TTC549 (cell line): ENCODE measurements at regions not wholly inside any gene's neighbourhood (a gene's known extent, or its start where the extent isn't known, plus 50 kb on each side); places are given as distances from the start of the nearest gene placed in this dataset.

Source experiments
- FAIRE-seq: peaks from 2 replicates; lab custom pipeline; 2012; peaks lifted over from hg19 to GRCh38; lab: Jason Lieb, UNC

GRCh38 chr16:65494609-65495008 lies 372.7 kb upstream of the CDH11 start:
- FAIRE-seq: no peak

DNA sequence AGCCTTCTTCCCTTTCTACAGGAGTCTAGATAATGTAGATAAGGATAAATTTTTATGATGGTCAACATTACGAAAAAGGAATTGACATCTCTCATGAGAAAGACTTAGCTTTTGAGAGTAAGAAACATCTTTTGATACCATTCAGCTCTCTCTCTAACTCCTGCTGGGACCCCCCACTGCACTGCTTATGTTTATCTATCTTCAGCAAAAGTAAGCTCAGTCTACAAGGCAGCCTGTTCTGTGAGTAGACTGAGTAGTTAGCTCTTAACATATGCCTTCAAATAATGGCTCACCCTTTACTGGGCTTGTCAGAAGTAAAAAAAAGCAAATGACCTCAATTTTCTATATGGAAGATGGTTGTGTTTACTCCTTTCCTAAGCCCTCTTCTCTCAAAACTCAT lies 372.2 kb upstream of the CDH11 start:
- no peak for FAIRE-seq

GRCh38 chr16:65490286-65490685 lies 368.4 kb upstream of the CDH11 start:
- no peak for FAIRE-seq

DNA sequence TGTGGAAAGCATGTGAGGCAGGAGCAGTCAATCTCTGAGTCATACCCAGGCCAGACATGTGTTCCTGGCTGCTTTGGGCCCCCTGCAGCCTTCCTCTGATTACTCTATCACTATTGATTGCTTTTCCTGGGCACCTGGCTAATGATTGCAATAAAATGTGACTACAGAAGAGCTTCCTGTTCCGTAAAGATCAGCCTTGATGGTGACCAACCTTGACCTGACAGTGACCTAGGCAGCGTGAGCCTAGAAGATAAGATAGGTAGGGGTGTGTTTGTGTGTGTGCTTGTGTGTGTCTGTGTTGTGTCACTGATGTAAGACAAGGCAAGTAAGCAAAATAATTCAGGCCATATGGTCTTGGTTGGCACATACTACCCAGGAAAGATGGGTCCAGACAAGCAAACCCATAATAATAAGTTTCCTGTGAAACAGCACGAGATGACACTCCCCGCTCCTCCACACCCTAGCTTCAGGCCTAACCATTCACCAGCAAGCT lies 367.7 kb upstream of the CDH11 start:
- FAIRE-seq: no peak

DNA sequence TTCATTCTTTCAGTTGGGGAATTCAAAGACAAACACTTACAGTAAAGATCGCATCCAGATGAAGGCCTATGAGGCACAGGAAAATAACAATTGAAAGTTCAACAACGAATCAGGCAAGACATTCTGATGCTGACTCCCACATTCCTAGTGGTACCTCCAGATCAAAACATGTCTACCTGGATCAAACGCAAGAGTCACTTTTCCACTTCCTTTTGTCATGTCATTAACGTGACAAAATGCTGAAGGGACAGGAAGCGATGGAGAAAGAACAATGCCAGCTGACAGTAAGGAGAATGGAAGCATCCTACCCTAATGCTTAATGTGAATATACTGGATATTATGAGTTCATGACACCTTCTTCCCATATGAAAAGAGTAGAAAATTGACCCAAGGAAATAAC lies 365.4 kb upstream of the CDH11 start:
- FAIRE-seq: no peak

DNA sequence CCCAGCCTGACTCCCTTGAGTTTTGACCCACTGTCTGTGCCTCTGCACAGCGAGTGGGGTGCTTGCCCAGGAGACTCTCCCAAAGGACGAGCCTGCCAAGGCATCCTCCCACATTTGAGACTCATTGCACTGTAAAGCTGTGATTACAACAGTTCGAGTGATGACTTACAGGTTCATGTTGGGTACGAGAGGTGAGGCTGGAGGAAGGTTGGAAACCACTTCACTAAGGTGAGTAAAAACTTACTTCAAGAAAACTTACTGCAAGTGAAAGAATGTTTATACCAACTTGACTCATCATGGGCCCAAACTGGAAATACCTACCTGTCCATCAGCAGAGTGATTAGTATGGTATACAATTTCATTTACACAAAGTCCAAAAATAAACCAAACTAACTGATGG lies 360.1 kb upstream of the CDH11 start:
- no peak for FAIRE-seq

- no peak for FAIRE-seq
Observed at GRCh38 chr16:65480281-65481091, 358.6 kb upstream of the CDH11 start.

DNA sequence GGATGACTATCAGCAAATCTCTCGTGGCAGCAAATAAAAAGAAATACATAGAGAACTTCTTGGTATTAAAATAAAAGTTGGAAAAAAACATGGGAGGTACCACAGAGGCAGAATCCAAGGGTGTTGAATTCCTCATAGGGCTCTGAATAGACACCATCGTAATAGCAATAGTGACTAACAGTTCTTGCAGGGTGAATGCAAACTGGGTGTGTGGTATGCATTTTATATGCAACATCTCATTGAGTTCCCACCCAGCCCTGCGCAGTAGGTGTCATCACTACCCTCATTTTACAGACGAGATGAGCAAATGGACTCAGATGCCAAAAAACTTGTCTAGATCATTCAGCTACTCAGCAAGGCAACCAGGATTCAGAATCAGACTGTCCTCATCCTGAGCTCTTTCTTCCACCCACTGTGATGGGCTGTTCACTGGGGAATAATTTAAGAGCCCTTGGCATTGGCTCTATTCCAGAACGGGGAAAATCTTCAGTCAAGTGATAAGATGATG lies 354.6 kb upstream of the CDH11 start:
- no peak for FAIRE-seq

DNA sequence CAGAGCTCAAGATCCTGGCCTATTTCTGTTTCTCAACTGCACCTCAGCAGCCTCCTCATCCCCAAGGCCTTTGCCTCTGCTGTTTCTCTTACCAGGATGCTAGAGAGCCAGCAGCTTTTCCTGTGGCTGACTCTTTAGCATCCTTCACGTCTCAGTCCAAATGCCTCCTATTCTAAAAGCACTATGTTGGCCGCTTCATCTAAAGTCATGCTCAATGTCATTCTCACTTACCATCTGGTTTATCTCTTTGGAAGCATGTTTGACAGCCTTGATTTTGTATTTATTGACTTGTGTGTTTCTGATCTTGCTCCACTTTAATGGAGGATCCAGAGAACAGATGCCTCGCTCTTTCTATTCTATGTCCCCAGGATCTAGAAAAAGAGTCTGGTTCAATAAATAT lies 351.8 kb upstream of the CDH11 start:
- FAIRE-seq: no peak

GRCh38 chr16:65469116-65469515 lies 347.3 kb upstream of the CDH11 start:
- no peak for FAIRE-seq

DNA sequence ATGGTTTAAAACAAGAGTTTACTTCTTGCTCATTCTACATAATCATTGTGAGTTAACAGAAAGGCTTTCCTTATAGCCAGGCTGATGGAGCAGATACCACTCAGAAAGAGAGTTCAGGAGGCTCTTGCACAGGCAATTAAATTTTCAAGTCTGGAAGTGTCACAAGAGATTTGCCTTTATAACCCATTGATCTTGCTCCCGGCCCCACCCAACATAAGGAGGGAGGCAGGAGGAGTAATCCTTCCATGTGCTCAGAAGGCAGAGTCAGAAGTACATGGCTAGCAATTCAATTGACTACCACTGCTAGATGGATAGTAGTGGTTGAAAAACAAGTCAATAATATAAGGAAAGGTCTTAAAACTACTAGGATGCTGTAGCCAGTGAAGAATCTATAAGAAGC lies 346.3 kb upstream of the CDH11 start:
- FAIRE-seq: no peak

- FAIRE-seq: no peak
Observed at GRCh38 chr16:65463652-65464260, 341.9 kb upstream of the CDH11 start.

GRCh38 chr16:65457084-65457483 lies 335.2 kb upstream of the CDH11 start:
- no peak for FAIRE-seq

DNA sequence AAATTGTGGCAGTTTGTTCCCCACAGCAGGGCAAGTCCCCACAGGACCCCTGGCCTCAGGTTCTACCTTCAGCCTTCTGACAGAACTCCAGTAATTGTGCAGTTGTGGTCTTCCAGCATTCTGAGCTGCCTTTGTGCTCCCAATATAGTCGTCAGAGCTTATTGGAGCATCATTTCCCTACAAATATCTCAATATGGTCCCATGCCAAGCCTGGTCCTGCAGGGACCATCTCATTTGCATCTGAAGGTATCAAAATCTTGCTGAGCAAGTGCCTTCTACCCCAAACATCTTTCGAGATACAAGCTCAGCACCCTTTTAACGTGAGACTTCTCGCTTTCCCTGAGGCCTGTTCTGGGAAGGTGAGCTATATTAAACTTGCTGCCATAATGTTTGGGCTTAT lies 333.9 kb upstream of the CDH11 start:
- no peak for FAIRE-seq

- FAIRE-seq: no peak
Observed at GRCh38 chr16:65453646-65454045, 331.8 kb upstream of the CDH11 start.

DNA sequence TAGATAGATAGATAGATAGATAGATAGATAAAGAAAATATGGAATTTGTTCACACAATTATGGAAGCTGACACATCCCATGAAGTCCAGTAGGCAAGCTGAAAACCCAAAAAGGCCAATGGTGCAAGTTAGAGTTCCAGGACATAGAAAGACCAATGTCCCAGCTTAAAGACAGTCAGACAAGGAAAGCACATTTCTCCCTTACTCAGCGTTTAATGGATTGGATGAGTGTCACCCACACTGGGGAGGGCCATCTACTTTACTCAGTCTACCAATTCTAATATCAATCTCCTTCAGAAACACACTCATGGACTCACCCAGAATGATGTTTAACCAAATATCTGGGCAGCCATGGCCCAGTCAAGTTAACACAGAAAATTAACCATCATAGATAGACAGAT lies 327.7 kb upstream of the CDH11 start:
- FAIRE-seq: no peak

DNA sequence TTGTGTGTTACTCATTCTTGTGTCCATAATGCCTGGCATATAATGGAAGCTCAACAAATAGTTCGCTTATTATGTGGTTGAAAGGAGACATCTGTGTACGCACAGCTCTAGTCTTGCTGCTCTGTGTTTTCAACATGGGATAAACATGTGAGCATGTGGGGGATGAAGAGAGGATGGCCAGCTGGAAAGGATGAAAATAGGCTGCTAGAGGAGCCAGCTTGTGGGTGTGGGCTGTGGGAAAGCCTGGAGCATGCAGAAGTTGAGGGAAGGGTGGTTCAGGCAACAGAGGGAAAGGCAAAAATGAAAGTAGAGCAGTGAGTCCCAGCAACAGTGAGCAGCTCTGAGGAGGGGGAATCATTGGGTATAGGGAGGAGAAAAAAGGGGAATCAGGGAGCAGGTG lies 324.6 kb upstream of the CDH11 start:
- no peak for FAIRE-seq

GRCh38 chr16:65445313-65446260 lies 323.7 kb upstream of the CDH11 start:
- FAIRE-seq: no peak

DNA sequence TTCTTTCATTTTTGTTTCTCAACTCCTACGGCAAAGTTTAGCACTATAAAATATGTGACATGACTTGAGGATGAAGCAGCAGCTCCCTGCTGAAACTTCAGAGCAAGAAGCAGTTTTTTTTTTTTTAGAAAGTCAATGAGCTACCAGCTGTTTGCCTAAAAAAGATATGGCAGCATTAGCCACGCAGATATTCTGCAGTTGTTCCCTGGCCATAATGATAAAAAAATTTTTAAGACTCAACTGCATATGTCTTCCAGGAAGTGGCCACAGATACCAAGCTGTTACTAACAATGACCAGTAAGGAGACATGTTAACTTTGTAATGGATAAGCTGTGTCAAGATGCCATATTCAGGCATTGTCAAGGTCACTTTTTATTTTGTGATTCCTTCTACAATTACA lies 319.6 kb upstream of the CDH11 start:
- no peak for FAIRE-seq

DNA sequence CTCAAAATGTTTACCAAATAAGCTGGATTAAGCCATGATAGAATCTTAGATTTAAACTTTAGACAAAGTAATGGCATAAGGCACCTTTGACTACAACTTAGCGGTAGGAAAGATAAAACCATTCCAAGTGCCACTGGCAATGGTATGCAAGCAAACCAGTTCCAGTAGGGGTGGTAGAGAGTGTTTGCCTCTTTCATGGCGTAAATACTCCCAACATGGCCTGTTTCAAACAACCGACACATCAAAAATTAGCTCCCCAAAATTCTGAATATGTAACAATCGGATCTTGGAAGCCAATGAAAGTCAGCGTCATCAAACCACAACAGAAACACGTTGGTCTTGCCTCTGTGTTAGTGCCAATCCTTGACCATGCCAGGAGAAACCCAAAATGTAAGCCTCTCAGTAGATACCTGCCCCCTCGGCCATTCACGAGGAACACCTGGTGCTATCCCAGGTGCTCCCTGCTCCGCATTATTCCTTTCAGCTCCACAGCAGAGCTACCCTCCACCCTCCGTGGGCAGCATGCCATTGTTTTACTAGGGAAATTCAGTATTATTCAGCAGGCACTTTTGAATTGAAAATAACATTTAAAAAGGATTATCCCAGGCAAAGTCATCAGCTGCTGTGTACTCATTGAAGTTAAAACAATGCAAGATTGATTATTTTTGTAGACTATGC lies 307.8 kb upstream of the CDH11 start:
- FAIRE-seq: no peak

GRCh38 chr16:65426484-65426883 lies 304.6 kb upstream of the CDH11 start:
- FAIRE-seq: no peak

DNA sequence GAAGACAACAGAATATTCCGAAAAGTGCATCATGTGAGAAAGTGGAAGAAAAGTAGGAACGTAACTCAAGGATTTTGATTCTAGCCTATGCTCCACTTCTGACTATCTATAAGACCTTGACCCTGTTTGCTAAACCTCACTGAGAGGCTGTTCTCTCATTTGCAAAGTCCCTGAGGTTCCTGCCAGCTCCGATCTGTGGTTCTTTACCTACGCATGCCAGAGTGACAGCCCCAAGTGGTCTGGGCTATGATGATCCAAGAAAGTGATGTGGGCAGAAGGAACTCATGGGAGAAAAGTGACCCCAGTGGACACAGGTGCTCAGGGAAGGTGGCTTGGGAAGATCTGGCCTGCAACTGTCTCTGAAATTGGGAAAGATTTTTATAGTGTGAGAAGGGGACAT lies 301.1 kb upstream of the CDH11 start:
- no peak for FAIRE-seq
